ENCODE measurements at regions not wholly inside any gene's neighbourhood (a gene's known extent, or its start where the extent isn't known, plus 50 kb on each side); places are given as distances from the start of the nearest gene placed in this dataset.
"Not testable (repeated sequence)": the region's sequence is repeated elsewhere in the genome, so short reads cannot be mapped to it uniquely, and the experiment has no call there.

DNA sequence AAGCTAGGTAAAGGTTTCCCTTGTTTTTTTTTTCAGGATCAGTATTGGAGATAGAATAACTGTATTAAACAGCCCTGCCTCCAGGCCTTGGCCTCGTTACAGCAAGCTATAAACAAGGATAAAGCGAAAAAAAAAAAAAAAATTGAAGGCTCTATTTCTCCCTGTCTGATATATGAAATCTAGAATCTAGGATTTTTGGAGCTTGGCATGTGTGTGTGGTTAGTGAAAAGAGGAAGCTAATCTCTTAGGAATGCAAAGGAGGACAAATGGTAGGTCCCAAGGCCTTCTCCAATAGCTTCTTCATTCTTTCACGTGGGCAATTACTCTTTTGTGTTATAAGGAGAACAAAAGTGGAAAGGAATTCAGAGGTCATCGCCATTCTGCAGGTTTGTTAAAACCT is 470.3 kb downstream of the TMEM114 start:
- ATAC-seq (no peak), DNase-seq (no peak)
- peaks cover 13 to 18% of the 10 kb centered on the region in 2 donors for H3K9me3 Mint-ChIP-seq
- H3K4me3 Mint-ChIP-seq = no peak overlapping the region
- no peaks in the 10 kb centered on the region for H3K4me1 Mint-ChIP-seq
- H3K27me3 Mint-ChIP-seq = no peaks in the 10 kb centered on the region
- no peak overlapping the region for H3K27ac Mint-ChIP-seq

DNA sequence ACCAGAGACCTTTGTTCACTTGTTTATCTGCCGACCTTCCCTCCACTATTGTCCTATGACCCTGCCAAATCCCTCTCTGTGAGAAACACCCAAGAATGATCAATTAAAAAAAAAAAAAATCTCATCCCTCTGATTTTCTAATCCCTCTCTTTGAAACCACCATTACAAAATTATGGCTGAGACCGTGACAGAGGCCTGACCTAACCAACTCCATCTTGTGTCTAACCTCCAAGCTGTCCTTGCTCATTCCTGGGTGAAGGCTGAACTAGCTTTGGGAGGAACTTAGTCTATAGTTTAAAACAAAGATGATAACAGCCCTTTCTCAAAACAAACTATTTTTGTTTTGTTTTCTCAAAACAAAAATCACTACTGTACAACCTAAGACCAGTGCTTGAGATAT is 474.5 kb downstream of the TMEM114 start:
- ATAC-seq (no peak), DNase-seq (no peak)
- H3K27ac Mint-ChIP-seq = no peak overlapping the region
- H3K4me1 Mint-ChIP-seq = no peaks in the 10 kb centered on the region
- H3K27me3 Mint-ChIP-seq = no peaks in the 10 kb centered on the region
- H3K9me3 Mint-ChIP-seq = peaks cover 20 to 25% of the 10 kb centered on the region in 2 donors
- H3K4me3 Mint-ChIP-seq = no peak overlapping the region

GRCh38 chr16:8114941-8115340 is 475.4 kb downstream of the TMEM114 start:
- H3K27ac Mint-ChIP-seq, H3K27me3 Mint-ChIP-seq, ATAC-seq, H3K4me3 Mint-ChIP-seq, DNase-seq, H3K4me1 Mint-ChIP-seq: not testable (repeated sequence)
- peaks cover 20 to 25% of the 10 kb centered on the region in 2 donors for H3K9me3 Mint-ChIP-seq

DNA sequence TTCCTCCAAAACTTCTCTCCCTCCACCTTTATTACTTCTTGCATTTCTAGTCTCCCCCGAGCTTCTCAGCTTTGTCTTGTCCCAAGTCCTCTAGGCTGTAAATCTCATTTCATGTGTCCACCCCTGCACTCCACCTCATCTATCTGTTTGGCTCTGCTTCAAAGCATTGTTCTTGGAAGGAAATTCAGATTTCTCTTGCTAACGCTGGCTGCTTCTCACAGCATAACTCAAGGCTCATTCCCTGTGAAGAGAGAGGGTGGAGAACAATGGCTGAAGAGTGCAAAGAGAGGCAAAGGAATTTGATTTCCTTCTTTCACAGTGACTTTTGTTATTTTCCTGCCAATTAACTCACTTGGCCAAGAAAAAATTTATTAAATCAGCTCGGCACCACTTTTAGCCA is 476.5 kb downstream of the TMEM114 start:
- Mint-ChIP-seq H3K4me1 (no peaks in the 10 kb centered on the region), H3K27ac (no peak overlapping the region)
- no peak for ATAC-seq

DNA sequence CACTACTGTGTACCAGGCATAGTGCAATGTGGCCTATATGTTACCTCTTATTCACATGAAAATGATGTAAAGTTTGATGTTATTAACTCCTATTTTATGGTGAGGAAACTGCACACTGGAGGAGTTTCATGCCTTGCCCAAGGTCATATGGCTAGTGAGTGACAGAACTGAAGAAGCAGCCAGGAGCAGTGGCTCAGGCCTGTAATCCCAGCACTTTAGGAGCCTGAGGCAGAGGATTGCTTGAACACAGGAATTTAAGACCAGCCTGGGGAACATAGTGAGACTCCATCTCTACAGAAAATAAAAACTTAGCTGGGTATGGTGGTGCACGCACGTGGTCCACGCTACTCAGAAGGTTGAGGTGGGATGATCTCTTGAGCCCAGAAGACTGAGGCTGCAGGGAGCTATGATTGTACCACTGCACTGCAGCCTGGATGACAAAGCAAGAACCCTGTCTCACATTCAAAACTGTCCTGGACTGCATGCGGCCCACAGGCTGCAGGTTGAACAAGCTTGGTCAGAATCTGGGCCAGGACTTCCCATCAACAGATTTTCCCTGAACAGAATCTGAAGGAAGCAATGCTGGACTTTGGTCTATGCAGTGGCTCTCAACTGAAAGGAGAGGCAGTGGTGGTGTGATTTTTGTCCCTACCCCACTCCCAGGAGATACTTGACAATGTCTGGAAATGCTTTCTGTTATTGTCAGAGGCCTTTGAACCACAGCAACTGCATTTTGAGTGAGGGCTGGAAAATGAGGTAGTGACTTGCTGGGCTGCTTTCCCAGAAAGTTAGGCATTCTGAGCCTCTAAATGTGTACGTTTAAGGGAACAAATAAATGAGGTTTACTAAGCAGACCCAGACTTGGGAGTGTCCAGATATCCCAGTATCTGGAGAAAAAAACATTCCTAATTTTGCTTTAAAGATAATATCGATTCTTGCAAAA is 479.5 kb downstream of the TMEM114 start:
- Mint-ChIP-seq H3K9me3 (peaks cover 16 to 17% of the 10 kb centered on the region in 2 donors), H3K27me3 (no peaks in the 10 kb centered on the region), H3K27ac (no peak overlapping the region), H3K4me3 (no peak overlapping the region), H3K4me1 (no peaks in the 10 kb centered on the region)
- DNase-seq = no peak
- ATAC-seq = no peak

More for the DNA sequence above, 476.5 kb downstream of the TMEM114 start:
- Mint-ChIP-seq H3K27me3 (no peaks in the 10 kb centered on the region), H3K4me3 (no peak overlapping the region), H3K9me3 (peaks cover 20 to 25% of the 10 kb centered on the region in 2 donors)
- no peak for DNase-seq

DNA sequence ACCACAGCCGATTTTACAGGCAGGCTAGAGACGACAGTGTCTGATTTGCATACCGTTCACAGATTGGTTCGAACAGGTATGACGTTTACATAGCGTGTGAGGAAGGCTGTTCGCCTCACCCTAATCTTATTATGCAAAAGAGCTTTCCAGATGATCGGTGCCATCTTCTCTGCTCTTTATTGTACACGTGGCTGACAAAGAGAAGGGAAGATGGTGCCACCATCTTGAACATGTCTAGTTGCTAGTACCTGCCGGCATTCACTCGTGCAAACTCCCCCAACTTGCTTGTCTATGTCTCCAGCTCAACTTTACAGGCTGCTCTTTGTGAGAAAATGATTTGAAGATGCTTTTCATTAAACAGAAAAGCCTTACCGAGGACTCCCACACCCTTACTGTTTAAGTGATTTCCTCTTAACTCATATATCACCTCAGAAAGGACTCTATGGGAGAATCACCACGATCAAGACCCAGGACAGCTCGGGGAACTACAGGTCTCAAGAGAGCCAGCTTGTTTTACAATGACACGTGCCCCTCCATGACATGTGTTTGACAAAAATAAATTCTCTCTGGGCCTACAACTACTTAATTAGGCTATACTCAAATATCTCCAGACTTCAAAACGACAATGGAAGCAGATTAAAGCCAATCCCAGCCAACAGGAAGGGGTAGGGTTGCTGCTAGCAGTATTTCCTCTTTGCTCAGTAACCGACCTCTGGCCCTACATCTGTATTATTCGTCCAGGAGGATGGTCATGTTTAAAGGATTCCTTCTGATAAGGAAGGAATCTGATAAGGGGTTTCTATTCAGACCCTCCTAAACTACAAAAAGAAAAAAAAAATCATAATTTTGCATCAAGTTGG is 480.6 kb downstream of the TMEM114 start:
- Mint-ChIP-seq H3K9me3 (peaks cover 13 to 16% of the 10 kb centered on the region in 2 donors), H3K27ac (no peak overlapping the region), H3K4me3 (no peak overlapping the region), H3K27me3 (no peaks in the 10 kb centered on the region), H3K4me1 (no peaks in the 10 kb centered on the region)
- DNase-seq (no peak), ATAC-seq (no peak)

DNA sequence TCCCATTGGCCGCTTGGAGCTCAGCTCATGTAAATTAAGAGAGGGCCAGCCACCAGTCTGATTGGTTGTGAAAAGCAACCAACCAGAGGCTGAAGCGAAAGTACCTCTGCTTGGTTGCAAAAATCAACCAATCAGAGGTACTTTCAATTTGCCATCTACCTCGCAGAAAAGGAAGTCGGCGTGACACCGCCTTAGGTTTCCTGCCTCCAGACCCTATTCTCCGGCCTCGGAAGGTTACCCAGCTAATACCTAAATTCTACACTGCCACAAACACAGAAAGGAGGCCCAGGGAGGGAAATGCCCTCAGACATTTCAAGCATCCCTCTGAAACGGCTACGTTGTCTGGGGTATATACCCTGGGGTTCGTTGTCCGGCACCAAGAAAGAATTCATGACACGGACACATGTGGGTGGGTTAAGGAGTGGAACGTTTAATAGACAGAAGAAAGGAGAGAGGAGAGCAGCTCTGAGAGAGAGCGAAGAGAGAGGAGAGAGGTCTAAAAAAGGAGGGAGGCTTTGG is 481.3 kb downstream of the TMEM114 start:
- DNase-seq (no peak), ATAC-seq (no peak)
- Mint-ChIP-seq H3K4me1 (no peaks in the 10 kb centered on the region), H3K27me3 (no peaks in the 10 kb centered on the region), H3K9me3 (peaks cover 13 to 16% of the 10 kb centered on the region in 2 donors), H3K4me3 (no peak overlapping the region), H3K27ac (no peak overlapping the region)

GRCh38 chr16:8107296-8107695 is 483.0 kb downstream of the TMEM114 start:
- no peaks in the 10 kb centered on the region for H3K4me1 Mint-ChIP-seq
- peaks cover 5 to 6% of the 10 kb centered on the region in 2 donors for H3K9me3 Mint-ChIP-seq
- H3K27me3 Mint-ChIP-seq = no peaks in the 10 kb centered on the region
- no peak overlapping the region for H3K4me3 Mint-ChIP-seq
- ATAC-seq (no peak), DNase-seq (no peak)
- H3K27ac Mint-ChIP-seq = no peak overlapping the region

DNA sequence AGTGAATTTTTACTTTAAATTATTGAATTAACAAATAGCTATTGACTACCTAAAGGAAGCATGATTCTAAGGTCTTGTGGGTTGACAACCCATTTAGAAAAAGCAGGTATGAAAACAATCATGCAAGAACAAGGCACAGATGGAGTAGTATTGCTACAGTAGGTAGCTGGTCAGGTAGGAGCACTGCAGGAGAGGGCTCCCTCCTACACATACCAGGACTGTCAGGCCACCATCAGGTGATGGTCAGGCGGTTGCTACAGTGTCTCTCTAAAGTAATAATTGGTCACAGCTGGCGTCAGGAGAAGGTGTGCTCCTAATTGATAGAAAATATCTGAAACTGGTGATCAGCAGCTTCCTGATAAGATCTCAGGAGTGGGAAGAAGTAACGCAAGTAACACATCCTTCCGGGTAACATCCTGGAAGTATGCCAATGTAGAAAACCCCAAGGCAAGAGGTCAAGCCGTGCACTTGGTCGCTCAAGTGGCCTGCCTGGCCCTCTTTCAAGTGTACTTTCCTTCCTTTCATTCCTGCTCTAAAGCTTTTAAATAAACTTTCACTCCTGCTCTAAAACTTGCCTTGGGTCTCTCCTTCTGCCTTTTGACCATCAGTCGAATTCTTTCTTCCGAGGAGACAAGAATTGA is 486.5 kb downstream of the TMEM114 start:
- Mint-ChIP-seq H3K9me3 (peaks cover 10 to 18% of the 10 kb centered on the region in 2 donors), H3K27ac (no peak overlapping the region), H3K4me1 (no peaks in the 10 kb centered on the region), H3K27me3 (no peaks in the 10 kb centered on the region), H3K4me3 (no peak overlapping the region)
- DNase-seq = no peak
- no peak for ATAC-seq

- no peak overlapping the region for H3K4me3 Mint-ChIP-seq
- H3K27ac Mint-ChIP-seq = no peak overlapping the region
- no peak for DNase-seq
- no peaks in the 10 kb centered on the region for H3K4me1 Mint-ChIP-seq
- peaks cover 5 to 18% of the 10 kb centered on the region in 2 donors for H3K9me3 Mint-ChIP-seq
- ATAC-seq = no peak
- H3K27me3 Mint-ChIP-seq = no peaks in the 10 kb centered on the region
Observed at GRCh38 chr16:8099586-8099985, 490.7 kb downstream of the TMEM114 start.

DNA sequence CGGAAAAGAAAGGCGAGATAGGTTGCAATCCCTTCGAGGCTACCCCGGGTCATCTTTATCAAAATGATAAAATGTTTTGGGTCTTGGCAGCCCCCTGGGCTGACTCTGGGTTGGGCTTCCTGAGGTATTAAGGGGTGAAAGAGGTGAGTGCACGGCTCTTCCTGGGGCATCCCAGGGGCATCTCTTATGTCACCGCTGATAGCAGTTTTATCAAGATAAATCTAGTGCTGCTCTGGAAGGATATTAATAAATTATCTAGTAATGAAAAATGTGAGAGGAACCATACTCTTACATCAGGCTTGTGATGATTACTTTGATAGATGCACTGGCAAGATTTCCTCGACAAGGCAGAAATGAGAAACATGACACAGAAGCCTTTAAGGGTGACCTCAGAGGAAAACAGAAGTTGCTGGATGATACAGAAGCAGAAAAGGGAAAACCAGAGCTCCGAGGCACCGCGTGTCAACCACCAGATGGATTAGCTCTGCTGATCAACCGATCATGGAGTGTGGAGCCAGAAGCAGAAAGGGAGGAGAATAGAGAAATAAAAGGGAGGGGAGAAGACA is 491.3 kb downstream of the TMEM114 start:
- H3K9me3 Mint-ChIP-seq = peaks cover 5 to 17% of the 10 kb centered on the region in 2 donors
- no peak for ATAC-seq
- no peaks in the 10 kb centered on the region for H3K27me3 Mint-ChIP-seq
- H3K4me3 Mint-ChIP-seq = no peak overlapping the region
- DNase-seq = no peak
- H3K27ac Mint-ChIP-seq = no peak overlapping the region
- H3K4me1 Mint-ChIP-seq = no peaks in the 10 kb centered on the region

GRCh38 chr16:8096211-8096610 is 494.1 kb downstream of the TMEM114 start:
- Mint-ChIP-seq H3K27ac (no peak overlapping the region), H3K4me3 (no peak overlapping the region), H3K4me1 (no peaks in the 10 kb centered on the region), H3K9me3 (peaks cover 12 to 19% of the 10 kb centered on the region in 2 donors), H3K27me3 (no peaks in the 10 kb centered on the region)
- ATAC-seq = no peak
- no peak for DNase-seq

- H3K27me3 Mint-ChIP-seq = no peaks in the 10 kb centered on the region
- H3K9me3 Mint-ChIP-seq = peaks cover 13 to 14% of the 10 kb centered on the region in 2 donors
- H3K27ac Mint-ChIP-seq = no peak overlapping the region
- no peaks in the 10 kb centered on the region for H3K4me1 Mint-ChIP-seq
- DNase-seq (no peak), ATAC-seq (no peak)
- no peak overlapping the region for H3K4me3 Mint-ChIP-seq
Observed at GRCh38 chr16:8094696-8095095, 495.6 kb downstream of the TMEM114 start.

DNA sequence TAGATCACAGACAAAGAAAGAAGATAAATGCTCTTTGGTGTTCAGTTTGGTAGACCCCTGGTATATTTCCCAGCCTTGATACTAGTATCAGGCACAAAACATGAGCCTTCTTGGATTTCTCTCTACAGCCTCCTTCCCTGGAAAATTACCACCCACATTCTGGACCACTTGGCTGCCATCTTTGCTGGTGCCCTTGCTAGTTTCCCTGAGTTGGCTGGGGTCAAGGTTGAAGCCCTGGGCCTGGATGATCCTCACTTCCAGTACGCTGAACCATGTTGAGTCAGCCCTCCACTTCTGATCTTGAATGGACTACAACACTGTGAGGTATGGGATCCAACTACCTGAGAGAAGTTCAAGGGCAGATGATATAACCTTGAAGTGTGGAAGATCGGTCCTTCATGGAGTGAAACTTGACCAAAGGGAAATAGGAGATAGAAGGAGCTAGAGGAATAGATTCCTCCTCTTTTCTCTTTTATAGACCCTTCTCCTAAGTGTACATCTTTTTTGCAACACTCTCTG is 501.4 kb downstream of the TMEM114 start:
- DNase-seq = no peak
- Mint-ChIP-seq H3K4me1 (no peaks in the 10 kb centered on the region), H3K9me3 (peaks cover 7 to 14% of the 10 kb centered on the region in 2 donors), H3K27me3 (no peaks in the 10 kb centered on the region), H3K4me3 (no peak overlapping the region), H3K27ac (no peak overlapping the region)
- ATAC-seq = no peak

Data from stimulated activated naive CD8-positive, alpha-beta T cell treated with anti-CD3 and anti-CD28 coated beads, Interleukin-15, amount 100 ng/mL, for 72 hours (primary cell).